ENCODE measurements at regions not wholly inside any gene's neighbourhood (a gene's known extent, or its start where the extent isn't known, plus 50 kb on each side); places are given as distances from the start of the nearest gene placed in this dataset.
A peak's percentile ranks its signal among the peaks of the same experiment; 100 is the strongest.
"Not testable (repeated sequence)": the region's sequence is repeated elsewhere in the genome, so short reads cannot be mapped to it uniquely, and the experiment has no call there.

GRCh38 chr13:99071666-99072065, 93.8 kb upstream of the DOCK9 start:
- DNase-seq (ENCODE audit: low spot score) = no peak
- intact Hi-C loops (cut with DNase I) = no loop called here

DNA sequence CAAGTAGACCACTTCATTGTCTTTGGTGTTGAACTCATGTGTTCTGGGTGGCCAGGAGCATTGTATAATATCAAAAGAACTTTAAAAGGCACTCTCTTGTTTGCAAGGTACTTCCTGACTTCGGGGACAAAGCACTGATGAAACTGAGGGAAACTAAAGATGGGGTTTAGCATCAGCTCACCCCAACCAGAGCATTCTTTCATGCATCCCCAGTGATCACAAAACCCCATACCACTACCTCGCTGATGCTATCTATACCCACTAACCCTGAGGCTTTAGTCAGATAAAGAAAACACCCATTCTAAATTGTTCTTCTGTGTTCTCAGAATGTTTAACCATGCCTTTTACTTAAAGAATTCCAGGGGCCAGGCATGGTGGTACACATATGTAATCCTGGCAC, 94.5 kb upstream of the DOCK9 start:
- DNase-seq (ENCODE audit: low spot score) = no peak
- intact Hi-C loops (cut with DNase I) = no loop called here

GRCh38 chr13:99072941-99073340, 95.1 kb upstream of the DOCK9 start:
- intact Hi-C loops (cut with DNase I) = no loop called here
- no peak for DNase-seq (ENCODE audit: low spot score)

DNA sequence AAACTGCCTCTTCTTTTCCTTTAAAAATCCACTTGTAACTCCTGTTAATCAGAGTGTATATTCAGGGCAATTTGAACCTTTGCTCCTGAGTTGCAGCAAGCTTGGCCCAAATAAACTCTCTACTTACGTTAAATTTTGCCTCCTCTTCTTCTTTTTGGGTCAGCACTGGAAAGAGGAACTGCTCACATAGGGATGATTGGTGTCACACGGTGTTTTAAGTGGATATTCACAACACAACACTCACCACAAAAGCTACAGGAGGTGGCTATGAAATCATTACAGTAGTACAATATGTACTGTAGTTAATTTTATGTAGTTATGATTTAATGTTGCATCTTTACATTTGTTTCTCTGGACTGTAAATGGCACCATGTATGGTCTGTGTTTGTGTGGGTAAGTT, 96.8 kb upstream of the DOCK9 start:
- DNase-seq (ENCODE audit: low spot score) = no peak
- intact Hi-C loops (cut with DNase I) = no loop called here

DNA sequence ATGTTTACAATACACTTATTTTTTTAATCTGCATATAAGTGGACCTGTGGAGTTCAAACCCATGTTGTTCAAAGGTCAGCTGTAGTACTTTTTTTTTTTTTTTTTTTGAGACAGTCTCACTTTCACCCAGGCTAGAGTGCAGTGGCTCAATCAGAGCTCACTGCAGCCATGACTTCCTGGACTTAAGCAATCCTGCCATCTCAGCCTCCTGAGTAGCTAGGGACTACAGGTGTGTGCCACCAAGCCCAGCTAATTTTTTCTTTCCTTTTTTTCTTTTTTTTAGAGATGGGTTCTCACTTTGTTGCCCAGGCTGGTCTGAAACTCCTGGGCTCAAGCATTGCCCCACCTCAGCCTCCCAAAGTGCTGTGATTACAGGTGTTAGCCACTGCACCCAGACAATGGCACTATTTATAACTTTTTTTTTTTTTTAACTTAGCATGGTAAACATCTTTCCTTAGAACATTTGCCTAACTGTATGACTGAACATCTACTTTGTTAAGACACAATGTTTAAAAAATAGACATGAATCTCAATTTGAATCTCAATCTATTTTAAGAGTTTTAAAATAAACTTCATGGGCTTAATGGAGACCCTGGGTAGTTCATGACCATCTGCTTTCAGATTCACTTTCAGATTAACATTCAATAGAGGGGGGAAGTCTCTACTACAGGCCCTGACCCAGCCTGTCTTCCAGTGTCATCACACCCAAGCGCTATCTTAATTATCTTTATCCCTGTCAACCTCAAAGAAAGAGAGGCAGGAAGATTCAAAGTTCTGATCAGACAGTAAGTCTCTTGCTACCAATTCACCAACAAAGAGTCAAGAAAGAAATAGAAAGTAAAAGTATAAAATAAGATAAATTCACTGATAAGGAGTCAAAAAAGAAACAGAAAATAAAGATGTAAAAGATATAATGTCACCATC, 97.7 kb upstream of the DOCK9 start:
- intact Hi-C loops (cut with DNase I) = no loop called here
- no peak for DNase-seq (ENCODE audit: low spot score)

DNA sequence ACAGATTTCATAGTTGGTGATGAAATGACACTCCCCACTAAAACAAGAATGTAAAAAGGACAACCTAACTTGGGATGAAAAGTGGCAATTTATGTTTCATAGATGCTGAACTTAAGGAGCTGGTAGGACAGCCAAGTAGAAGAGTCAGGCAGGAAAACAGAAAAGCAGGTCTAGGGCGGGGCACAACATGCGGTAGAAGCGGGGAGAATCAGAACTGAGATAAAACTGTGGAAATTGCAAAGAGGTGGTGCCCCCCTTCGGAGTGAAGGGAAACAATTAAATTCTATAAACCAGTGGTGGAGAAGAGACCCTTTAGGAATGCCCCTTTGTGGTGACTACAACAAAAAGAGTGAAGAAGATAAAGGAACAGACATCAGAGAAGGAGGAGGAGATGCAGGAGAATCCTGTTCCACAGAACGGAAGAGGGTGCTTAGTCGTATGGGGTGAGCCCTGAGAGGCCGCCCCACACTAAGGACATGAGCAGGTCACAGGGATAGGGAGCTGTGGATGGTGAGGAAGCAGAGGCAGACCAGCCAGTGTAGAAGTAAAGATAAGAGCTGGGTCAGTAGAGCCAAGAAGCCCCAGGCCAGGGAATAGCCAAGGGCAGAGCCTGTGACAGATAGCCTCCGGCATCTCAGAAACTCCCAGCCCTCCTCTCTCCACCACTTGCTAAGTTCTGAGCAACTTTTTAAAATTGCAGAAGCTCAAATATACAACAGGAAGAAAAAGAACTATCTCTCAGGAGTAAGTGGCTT, 100.3 kb upstream of the DOCK9 start:
- intact Hi-C loops (cut with DNase I) = no loop called here
- no peak for DNase-seq (ENCODE audit: low spot score)

GRCh38 chr13:99080131-99080530, 102.3 kb upstream of the DOCK9 start:
- intact Hi-C loops (cut with DNase I) = no loop called here

DNA sequence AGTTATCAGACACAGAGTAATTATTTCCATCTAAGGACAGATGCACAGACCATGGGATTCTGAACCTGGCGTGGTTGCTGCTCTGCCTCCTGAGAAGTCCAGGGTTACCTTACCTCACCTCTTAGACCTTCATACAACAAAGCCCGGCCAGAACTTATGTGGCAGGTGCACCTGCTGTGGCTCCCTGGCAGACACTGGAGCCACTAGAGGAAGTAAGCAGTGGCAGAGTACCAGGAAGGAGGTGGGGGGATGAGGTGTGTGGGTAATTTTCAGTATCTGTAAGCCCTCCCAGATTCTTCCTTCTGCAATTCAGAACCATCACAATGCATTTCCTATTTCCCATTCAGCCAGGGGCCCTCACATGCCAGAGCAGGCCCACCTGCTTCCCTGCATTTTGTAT, 106.1 kb upstream of the DOCK9 start:
- no peak for DNase-seq (ENCODE audit: low spot score)
- intact Hi-C loops (cut with DNase I) = no loop called here

More at GRCh38 chr13:99080131-99080530, 102.3 kb upstream of the DOCK9 start:
- no peak for DNase-seq (ENCODE audit: low spot score)

GRCh38 chr13:99085139-99085807, 107.4 kb upstream of the DOCK9 start:
- DNase-seq (ENCODE audit: low spot score) = no peak
- intact Hi-C loops (cut with DNase I) = no loop called here

- no peak for DNase-seq (ENCODE audit: low spot score)
- intact Hi-C loops (cut with DNase I) = no loop called here
Observed at GRCh38 chr13:99085808-99086266, 108.0 kb upstream of the DOCK9 start.

DNA sequence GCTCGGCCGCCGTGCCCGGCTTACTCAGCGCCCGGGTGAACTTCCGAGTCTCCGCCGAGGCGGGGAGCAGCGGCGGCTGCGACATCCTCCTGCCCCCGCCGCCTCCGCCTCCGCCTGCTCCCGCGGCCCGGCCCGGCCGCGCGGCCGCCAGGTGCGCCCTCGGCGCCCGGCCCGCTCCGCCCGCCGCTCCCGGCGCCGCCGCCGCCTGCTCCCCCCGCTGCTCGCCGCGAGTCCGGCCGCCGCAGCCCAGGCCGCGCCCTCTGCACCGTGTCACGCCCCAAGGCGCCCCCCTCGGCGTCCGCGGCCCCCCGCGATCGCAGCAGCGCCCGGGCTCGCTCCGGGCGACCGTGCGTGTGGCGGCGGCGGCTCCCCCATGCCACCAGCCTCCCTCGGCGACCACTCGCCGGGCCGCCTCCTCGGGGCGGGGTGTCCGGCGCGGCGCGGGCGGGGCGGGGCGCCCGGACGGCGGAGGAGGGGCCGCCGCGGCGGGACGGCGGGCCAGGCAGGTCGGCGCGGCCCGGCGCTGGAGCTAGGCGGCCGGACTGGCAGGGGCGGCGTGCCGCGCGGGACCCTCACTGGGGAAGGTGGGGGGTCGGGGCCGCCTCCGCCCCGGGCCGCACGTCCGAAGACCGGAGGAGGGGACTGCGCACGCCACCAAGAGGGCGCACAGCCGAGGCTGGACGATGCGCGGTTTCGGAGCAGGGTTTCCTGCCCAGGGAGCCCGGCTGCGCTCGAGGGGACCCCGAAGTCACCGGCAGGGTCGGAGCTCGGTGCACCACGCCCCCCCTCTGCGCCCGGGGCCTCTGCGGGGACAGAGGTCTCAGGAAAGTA, 108.6 kb upstream of the DOCK9 start:
- intact Hi-C loops (cut with DNase I) = no loop called here
- DNase-seq (ENCODE audit: low spot score) = peak; percentile 90

DNA sequence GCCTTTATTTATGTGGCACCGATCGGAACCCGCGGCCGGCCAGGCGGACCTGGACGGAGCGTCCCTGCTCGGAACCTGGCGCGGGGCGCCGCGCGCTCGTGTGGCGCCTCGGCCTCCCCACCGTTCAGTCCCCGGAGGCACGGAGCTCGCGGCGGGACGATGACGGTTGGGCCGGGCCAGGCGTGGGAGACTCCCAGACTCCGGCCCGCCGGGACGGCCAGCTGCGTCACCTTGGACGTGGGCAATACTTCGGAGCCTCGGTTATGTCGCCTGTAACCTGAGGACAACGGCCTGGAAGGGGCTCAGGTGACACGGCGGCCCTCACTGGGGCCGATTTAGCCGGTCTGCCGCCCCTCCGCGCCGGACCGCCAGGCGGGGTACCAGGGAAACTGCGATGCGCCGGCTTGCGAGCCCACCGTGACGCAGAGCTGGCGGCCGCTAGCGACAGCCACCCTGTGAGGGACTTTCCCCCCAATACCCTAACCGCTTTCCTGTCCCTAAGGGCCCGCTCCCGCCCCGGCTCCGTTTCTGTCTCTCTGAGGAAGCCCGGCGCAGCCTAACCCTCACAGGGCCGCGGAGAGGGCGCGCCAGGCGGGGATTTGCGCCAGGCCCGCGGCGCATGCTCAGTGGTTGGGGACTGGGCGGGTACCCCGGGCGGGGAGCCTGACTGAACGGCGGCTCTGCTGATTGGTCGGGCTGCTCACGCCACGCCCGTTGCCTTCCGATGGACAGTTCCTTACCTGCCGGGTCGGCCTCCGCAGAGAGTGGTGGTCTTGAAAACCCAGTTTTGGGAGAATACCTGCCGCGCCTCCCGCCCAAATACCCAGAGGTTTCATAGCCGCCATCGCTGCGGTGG, 109.5 kb upstream of the DOCK9 start:
- DNase-seq (ENCODE audit: low spot score) = peak; percentile 97
- intact Hi-C loops (cut with DNase I) = no loop called here

- DNase-seq (ENCODE audit: low spot score) = no peak
- intact Hi-C loops (cut with DNase I) = no loop called here
Observed at GRCh38 chr13:99087954-99088491, 110.2 kb upstream of the DOCK9 start.

DNA sequence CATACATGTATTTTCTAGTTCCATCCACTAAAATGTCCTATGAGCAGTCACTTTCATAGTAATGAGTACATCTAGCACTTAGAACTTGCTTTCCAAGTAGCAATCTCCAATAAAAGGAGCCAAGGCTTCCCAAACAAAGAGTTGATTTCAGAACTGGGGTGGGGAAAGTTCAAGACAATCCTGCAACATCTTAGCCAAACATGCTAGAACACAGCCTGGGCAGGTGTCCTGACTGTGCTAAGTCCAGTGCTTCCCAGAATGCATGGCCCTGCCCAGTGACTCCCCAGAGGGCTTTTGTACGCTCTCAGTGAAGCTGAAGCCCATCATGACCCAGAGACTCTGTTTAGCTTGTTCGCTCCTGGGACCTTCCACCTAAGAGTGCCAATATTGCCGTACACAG, 106.7 kb upstream of the UBAC2 start:
- intact Hi-C loops (cut with DNase I) = loop anchor here in 1 of 2 donors (5.0 kb wide), 1 partner anchor 1052 kb away; no protein-coding TSS in a partner anchor
- no peak for DNase-seq (ENCODE audit: low spot score)

DNA sequence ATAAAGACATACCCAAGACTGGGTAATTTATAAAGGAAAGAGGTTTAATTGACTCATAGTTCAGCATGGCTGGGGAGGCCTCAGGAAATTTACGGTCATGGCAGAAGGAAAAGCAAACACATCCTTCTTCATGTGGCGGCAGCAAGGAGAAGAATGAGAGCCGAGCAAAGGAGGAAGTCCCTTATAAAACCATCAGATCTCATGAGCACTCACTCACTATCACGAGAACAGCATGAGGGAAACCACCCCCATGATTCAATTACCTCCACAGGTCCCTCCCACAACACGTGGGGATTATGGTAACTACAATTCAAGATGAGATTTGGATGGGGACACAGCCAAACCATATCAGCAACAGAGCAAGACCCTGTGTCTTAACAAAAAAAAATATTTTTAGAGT, 98.8 kb upstream of the UBAC2 start:
- DNase-seq (ENCODE audit: low spot score); intact Hi-C loops (cut with DNase I): not testable (repeated sequence)

DNA sequence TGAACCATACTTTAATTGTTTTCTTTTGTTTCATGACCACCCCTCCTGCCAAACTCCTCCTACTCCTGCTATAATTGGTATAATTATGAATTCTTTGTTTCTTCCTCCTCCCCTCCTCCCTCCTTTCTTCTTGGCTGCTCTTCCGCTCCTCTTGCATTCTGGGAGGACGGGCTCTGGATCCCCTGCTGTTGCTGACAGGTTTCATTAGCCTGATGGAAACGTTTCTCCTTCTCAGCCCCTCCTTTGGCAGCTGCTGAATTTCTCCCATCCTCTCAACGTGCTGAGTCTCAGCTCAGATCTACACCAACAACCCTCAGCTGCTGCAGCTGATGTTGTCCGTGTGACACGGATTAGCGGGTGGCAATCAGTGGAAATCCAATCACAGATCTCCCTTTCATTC, 97.1 kb upstream of the UBAC2 start:
- DNase-seq (ENCODE audit: low spot score) = no peak
- intact Hi-C loops (cut with DNase I) = no loop called here

- intact Hi-C loops (cut with DNase I) = no loop called here
Observed at GRCh38 chr13:99104396-99104795, 96.3 kb upstream of the UBAC2 start.

GRCh38 chr13:99105160-99105559, 95.5 kb upstream of the UBAC2 start:
- peak; percentile 1 for DNase-seq (ENCODE audit: low spot score)
- intact Hi-C loops (cut with DNase I) = no loop called here

More at GRCh38 chr13:99104396-99104795, 96.3 kb upstream of the UBAC2 start:
- DNase-seq (ENCODE audit: low spot score) = no peak

All from posterior vena cava (tissue), 2 donors.